Keratinocyte (primary cell): ENCODE measurements at regions not wholly inside any gene's neighbourhood (a gene's known extent, or its start where the extent isn't known, plus 50 kb on each side); places are given as distances from the start of the nearest gene placed in this dataset.
"Not testable (repeated sequence)": the region's sequence is repeated elsewhere in the genome, so short reads cannot be mapped to it uniquely, and the experiment has no call there.

ENCODE experiments used
- DNase-seq: peaks from one replicate; pipeline ENCODE4 v3.0.0-alpha.2; 2011; ENCODE audit warnings: low read depth, missing footprints, low spot score
- FAIRE-seq: peaks from 2 replicates; lab custom pipeline; 2011; peaks lifted over from hg19 to GRCh38; lab: Jason Lieb, UNC
- H2AFZ ChIP-seq: 2 replicates; pipeline ENCODE4 v1.6.0; 2012; ENCODE audit warnings: low read length, control low read depth, inconsistent platforms; ENCODE audit not compliant: control insufficient read depth
- H3K27ac ChIP-seq: 2 replicates; pipeline ENCODE4 v1.5.1; 2011; ENCODE audit warnings: low read length; ENCODE audit not compliant: control insufficient read depth, insufficient read depth
- H3K27me3 ChIP-seq: 3 replicates; pipeline ENCODE4 v1.6.0; 2011; ENCODE audit warnings: low read length; ENCODE audit not compliant: control insufficient read depth, insufficient read depth; ENCODE audit errors: extremely low read depth
- H3K36me3 ChIP-seq, 2 experiments: 2 replicates in 1 of 2; 3 replicates in 1 of 2; pipeline ENCODE4 v1.5.1; 2011; ENCODE audit warnings: low read length in 2 of 2, mild to moderate bottlenecking in 1 of 2; ENCODE audit not compliant: control insufficient read depth in 2 of 2, insufficient read depth in 2 of 2; ENCODE audit errors: extremely low read depth in 1 of 2
- H3K4me1 ChIP-seq: 3 replicates; pipeline ENCODE4 v1.5.1; 2011; ENCODE audit warnings: low read length; ENCODE audit not compliant: control insufficient read depth, insufficient read depth; ENCODE audit errors: extremely low read depth
- H3K4me2 ChIP-seq: 3 replicates; pipeline ENCODE4 v1.6.0; 2011; ENCODE audit warnings: low read depth, low read length; ENCODE audit not compliant: control insufficient read depth, insufficient read depth; ENCODE audit errors: extremely low read depth
- H3K4me3 ChIP-seq, 3 experiments: fragments of 200-600 bp in 1 of 3; sonication (generic) in 1 of 3; 2 replicates in 2 of 3; 3 replicates in 1 of 3; pipeline ENCODE4 v1.5.1; 2011 to 2016; ENCODE audit warnings: low read length in 3 of 3, mild to moderate bottlenecking in 3 of 3, control low read depth in 2 of 3, inconsistent platforms in 1 of 3, low read depth in 1 of 3, mixed read lengths in 1 of 3, mixed run types in 1 of 3, moderate library complexity in 1 of 3; ENCODE audit not compliant: control insufficient read depth in 2 of 3, insufficient read depth in 2 of 3; ENCODE audit errors: extremely low read depth in 1 of 3
- H3K79me2 ChIP-seq: 2 replicates; pipeline ENCODE4 v1.6.0; 2012; ENCODE audit warnings: low read length; ENCODE audit not compliant: control insufficient read depth, insufficient read depth
- H3K9ac ChIP-seq: 3 replicates; pipeline ENCODE4 v1.6.0; 2011; ENCODE audit warnings: low read length; ENCODE audit not compliant: control insufficient read depth, insufficient read depth; ENCODE audit errors: extremely low read depth
- H3K9me1 ChIP-seq: 3 replicates; pipeline ENCODE4 v1.6.0; 2011; ENCODE audit warnings: low read length; ENCODE audit not compliant: control insufficient read depth, insufficient read depth; ENCODE audit errors: extremely low read depth
- H3K9me3 ChIP-seq: 2 replicates; pipeline ENCODE4 v1.5.1; 2012; ENCODE audit warnings: low read depth, low read length; ENCODE audit not compliant: control insufficient read depth
- H4K20me1 ChIP-seq: 3 replicates; pipeline ENCODE4 v1.6.0; 2011; ENCODE audit warnings: low read length; ENCODE audit not compliant: control insufficient read depth, insufficient read depth; ENCODE audit errors: extremely low read depth
- EZH2 ChIP-seq: IDR thresholded peaks from one replicate; pipeline ENCODE4 v1.6.1; 2012; ENCODE audit warnings: inconsistent platforms, mild to moderate bottlenecking, low read length, moderate library complexity
- dilution Hi-C: fragments of 300-500 bp; cut with MboI; formaldehyde crosslinking; loops from one replicate; pipeline ENCODE4 v1.7.0; 2020; ENCODE audit warnings: low sequenced_read_pairs; ENCODE audit not compliant: extremely low pct_ligation_motif_present
- TF ChIP-seq, protein P1 (sequence below), 3 experiments: IDR thresholded peaks in 1 of 3; conservative IDR thresholded peaks in 1 of 3; optimal IDR thresholded peaks in 1 of 3; 2 replicates in 2 of 3; 3 replicates in 1 of 3; pipeline versions ENCODE3 to v1.5.1; 2011; ENCODE audit warnings: low read length in 3 of 3, mild to moderate bottlenecking in 3 of 3, moderate library complexity in 2 of 3, control low read depth in 1 of 3, inconsistent platforms in 1 of 3; ENCODE audit not compliant: insufficient read depth in 2 of 3; ENCODE audit errors: extremely low read depth in 1 of 3

DNA sequence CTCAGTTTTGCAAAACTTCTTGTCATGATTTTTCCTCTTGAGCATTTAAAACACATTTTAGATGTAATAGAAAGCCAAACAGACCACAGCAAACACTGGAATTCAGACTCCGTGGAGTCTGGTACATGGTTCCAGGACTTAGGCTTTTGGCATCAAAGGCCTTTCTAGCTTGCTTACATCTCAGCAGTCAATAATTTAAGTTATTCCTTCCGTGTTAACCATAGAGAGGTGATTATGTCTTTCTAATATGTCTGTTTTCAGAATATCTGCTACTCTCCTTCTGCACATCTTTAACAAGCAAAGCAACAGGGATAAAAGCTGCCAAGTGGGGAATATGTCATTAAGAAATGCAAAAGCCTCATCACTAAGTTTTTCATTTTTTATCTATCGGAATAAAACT lies 171.7 kb upstream of the CRBN start:
- no peaks in the 10 kb centered on the region for H3K36me3 ChIP-seq
- H4K20me1 ChIP-seq = no peaks in the 10 kb centered on the region
- dilution Hi-C loops = no loop called here
- no peak overlapping the region for H2AFZ ChIP-seq
- H3K79me2 ChIP-seq = no peaks in the 10 kb centered on the region
- H3K27me3 ChIP-seq = no peaks in the 10 kb centered on the region
- no peak overlapping the region for H3K9ac ChIP-seq
- no peaks in the 10 kb centered on the region for H3K4me1 ChIP-seq
- FAIRE-seq = no peak
- no peak overlapping the region for H3K27ac ChIP-seq
- TF ChIP-seq, protein P1, sequence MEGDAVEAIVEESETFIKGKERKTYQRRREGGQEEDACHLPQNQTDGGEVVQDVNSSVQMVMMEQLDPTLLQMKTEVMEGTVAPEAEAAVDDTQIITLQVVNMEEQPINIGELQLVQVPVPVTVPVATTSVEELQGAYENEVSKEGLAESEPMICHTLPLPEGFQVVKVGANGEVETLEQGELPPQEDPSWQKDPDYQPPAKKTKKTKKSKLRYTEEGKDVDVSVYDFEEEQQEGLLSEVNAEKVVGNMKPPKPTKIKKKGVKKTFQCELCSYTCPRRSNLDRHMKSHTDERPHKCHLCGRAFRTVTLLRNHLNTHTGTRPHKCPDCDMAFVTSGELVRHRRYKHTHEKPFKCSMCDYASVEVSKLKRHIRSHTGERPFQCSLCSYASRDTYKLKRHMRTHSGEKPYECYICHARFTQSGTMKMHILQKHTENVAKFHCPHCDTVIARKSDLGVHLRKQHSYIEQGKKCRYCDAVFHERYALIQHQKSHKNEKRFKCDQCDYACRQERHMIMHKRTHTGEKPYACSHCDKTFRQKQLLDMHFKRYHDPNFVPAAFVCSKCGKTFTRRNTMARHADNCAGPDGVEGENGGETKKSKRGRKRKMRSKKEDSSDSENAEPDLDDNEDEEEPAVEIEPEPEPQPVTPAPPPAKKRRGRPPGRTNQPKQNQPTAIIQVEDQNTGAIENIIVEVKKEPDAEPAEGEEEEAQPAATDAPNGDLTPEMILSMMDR (optimal IDR thresholded peaks at IDR 0.05 in 1 of 3, IDR thresholded peaks at IDR 0.05 in 1 of 3, conservative IDR thresholded peaks at IDR 0.05 in 1 of 3; ENCODE audit: extremely low read depth in 1 of 3, insufficient read depth in 2 of 3, low read length in 3 of 3) = no peak
- no peak for TF ChIP-seq EZH2
- DNase-seq = no peak
- H3K9me1 ChIP-seq = no peaks in the 10 kb centered on the region
- H3K4me3 ChIP-seq = no peak overlapping the region
- no peak overlapping the region for H3K4me2 ChIP-seq
- H3K9me3 ChIP-seq = no peaks in the 10 kb centered on the region

GRCh38 chr3:3347056-3347455 lies 167.6 kb upstream of the CRBN start:
- dilution Hi-C loops, H3K4me3 ChIP-seq, H4K20me1 ChIP-seq, H3K4me2 ChIP-seq, H3K4me1 ChIP-seq, H3K9me3 ChIP-seq, H3K36me3 ChIP-seq, FAIRE-seq, H3K27ac ChIP-seq, DNase-seq, H3K9me1 ChIP-seq, H3K9ac ChIP-seq, H3K79me2 ChIP-seq, H3K27me3 ChIP-seq, H2AFZ ChIP-seq: not testable (repeated sequence)

GRCh38 chr3:3346556-3346955 lies 167.1 kb upstream of the CRBN start:
- Histone ChIP-seq H3K27ac (no peak overlapping the region), H3K9ac (no peak overlapping the region), H3K4me3 (no peak overlapping the region), H3K4me2 (no peak overlapping the region), H3K27me3 (no peaks in the 10 kb centered on the region), H3K79me2 (no peaks in the 10 kb centered on the region), H3K9me1 (no peaks in the 10 kb centered on the region), H3K4me1 (no peaks in the 10 kb centered on the region), H2AFZ (no peak overlapping the region), H3K36me3 (no peaks in the 10 kb centered on the region), H3K9me3 (no peaks in the 10 kb centered on the region), H4K20me1 (no peaks in the 10 kb centered on the region)
- dilution Hi-C loops = no loop called here
- no peak for TF ChIP-seq EZH2
- TF ChIP-seq, protein P1 (optimal IDR thresholded peaks at IDR 0.05 in 1 of 3, IDR thresholded peaks at IDR 0.05 in 1 of 3, conservative IDR thresholded peaks at IDR 0.05 in 1 of 3; ENCODE audit: extremely low read depth in 1 of 3, insufficient read depth in 2 of 3, low read length in 3 of 3) = no peak
- FAIRE-seq (no peak), DNase-seq (no peak)
